Chondrocyte (in vitro differentiated cells): ENCODE measurements at regions not wholly inside any gene's neighbourhood (a gene's known extent, or its start where the extent isn't known, plus 50 kb on each side); places are given as distances from the start of the nearest gene placed in this dataset.
A peak's percentile ranks its signal among the peaks of the same experiment; 100 is the strongest.
"Not testable (repeated sequence)": the region's sequence is repeated elsewhere in the genome, so short reads cannot be mapped to it uniquely, and the experiment has no call there.

ENCODE experiments used
- DNase-seq: peaks from one replicate; pipeline ENCODE4 v3.0.0; 2021; ENCODE audit warnings: mixed read lengths, low spot score
- H3K27ac Mint-ChIP-seq: one replicate; pipeline ENCODE4 v1.8.0; 2021; ENCODE audit warnings: mild to moderate bottlenecking, moderate library complexity, mixed read lengths; ENCODE audit not compliant: unreplicated experiment
- H3K27me3 Mint-ChIP-seq: 2 replicates; pipeline ENCODE4 v1.8.0; 2021; ENCODE audit warnings: low read depth, mixed read lengths
- H3K36me3 Mint-ChIP-seq: 2 replicates; pipeline ENCODE4 v1.8.0; 2021; ENCODE audit warnings: low read depth, mixed read lengths
- H3K4me1 Mint-ChIP-seq: 2 replicates; pipeline ENCODE4 v1.8.0; 2021; ENCODE audit warnings: low read depth, mild to moderate bottlenecking, mixed read lengths
- H3K4me3 Mint-ChIP-seq: one replicate; pipeline ENCODE4 v1.8.0; 2021; ENCODE audit warnings: mild to moderate bottlenecking, moderate library complexity, mixed read lengths; ENCODE audit not compliant: unreplicated experiment
- H3K9me3 Mint-ChIP-seq: 2 replicates; pipeline ENCODE4 v1.8.0; 2021; ENCODE audit warnings: low read depth, mixed read lengths
- TF ChIP-seq, protein P1 (sequence below): fragments of 200-600 bp; sonication (generic); IDR thresholded peaks from 2 replicates; pipeline ENCODE4 v1.5.0; 2021; ENCODE audit warnings: antibody characterized with exemption, mild to moderate bottlenecking, moderate library complexity

DNA sequence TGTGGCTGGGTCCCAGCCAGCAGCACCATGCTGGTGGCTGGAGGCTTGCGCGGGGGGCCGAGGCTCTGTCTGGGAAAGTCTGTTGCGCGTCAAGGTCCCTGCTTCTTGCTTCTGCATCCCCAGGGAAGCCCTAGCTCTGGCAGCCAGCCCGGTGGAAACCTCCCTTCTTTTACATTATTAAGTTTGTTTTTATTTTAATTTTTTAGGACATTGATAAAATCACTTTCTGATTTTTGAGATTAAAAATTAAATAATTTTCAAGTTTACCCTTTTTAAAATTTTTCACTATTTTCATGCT lies 81.6 kb downstream of the TRIM51G start:
- not testable (repeated sequence) for H3K36me3 Mint-ChIP-seq, H3K27ac Mint-ChIP-seq, H3K4me3 Mint-ChIP-seq, H3K4me1 Mint-ChIP-seq, DNase-seq, H3K27me3 Mint-ChIP-seq
- peaks cover 15% of the 10 kb centered on the region for H3K9me3 Mint-ChIP-seq

DNA sequence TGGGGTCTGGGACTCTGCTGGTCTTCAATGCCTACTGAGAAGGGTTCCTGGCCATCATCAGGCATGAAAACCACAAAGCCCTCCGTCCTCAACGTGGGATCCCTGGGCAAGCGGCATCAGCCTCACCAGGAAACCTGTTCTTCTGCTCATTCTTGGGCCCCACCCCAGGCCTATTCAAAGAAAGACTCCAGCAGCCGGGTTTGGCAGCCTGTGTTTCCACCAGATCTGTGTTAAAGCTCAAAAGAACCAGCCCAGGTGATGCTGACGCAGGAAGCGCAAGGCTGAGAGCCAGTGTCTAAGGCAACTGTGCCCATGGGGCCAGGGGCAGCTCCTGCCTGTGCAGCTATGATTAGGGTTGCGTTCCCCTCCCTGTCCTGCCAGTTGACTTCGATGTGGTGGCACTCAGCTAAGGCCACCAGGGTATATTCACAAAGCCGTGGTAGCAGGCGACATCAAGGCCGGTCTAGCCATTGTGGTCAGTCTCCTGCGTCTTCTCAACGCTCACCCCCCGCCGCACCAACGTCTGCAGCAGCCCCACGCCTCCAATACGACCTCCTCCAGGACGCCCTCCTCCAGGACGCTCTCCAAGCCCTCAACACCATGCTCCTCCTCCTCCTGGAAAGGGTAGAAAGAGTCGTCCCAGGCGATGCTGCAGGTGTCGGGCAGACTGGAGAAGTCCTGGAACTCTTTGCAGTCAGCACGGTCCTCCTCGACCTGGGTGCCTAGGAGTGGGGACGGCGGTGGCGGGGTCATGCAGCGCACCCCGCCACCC lies 82.1 kb downstream of the TRIM51G start:
- peaks cover 14% of the 10 kb centered on the region for H3K9me3 Mint-ChIP-seq

DNA sequence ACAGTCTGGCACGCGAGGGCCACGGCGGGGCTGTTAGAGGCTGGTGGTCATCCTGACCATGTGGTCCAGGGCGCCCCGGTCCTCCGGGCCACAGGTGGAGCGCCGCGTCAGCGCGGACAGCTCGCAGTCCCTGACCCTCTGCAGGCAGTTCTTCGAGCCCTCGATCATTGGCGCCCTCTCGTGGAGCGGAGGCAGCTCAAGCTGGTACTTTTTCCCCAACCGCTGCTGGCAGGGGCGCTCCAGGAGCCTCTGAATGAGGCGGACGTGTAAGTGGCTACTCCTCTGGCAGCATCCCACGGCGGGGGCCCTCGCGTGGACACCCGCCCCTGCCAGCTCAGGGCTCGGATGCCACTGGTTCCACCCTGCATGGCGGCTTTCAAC lies 82.9 kb downstream of the TRIM51G start:
- not testable (repeated sequence) for H3K36me3 Mint-ChIP-seq, H3K4me1 Mint-ChIP-seq, H3K27me3 Mint-ChIP-seq, H3K4me3 Mint-ChIP-seq, H3K27ac Mint-ChIP-seq
- H3K9me3 Mint-ChIP-seq, result peaks cover 14% of the 10 kb centered on the region
- peak; percentile 75 for DNase-seq

More for the DNA sequence above, 82.1 kb downstream of the TRIM51G start:
- not testable (repeated sequence) for H3K4me1 Mint-ChIP-seq, H3K36me3 Mint-ChIP-seq, H3K27ac Mint-ChIP-seq, H3K4me3 Mint-ChIP-seq, H3K27me3 Mint-ChIP-seq
- DNase-seq, result peak; percentile 52

DNA sequence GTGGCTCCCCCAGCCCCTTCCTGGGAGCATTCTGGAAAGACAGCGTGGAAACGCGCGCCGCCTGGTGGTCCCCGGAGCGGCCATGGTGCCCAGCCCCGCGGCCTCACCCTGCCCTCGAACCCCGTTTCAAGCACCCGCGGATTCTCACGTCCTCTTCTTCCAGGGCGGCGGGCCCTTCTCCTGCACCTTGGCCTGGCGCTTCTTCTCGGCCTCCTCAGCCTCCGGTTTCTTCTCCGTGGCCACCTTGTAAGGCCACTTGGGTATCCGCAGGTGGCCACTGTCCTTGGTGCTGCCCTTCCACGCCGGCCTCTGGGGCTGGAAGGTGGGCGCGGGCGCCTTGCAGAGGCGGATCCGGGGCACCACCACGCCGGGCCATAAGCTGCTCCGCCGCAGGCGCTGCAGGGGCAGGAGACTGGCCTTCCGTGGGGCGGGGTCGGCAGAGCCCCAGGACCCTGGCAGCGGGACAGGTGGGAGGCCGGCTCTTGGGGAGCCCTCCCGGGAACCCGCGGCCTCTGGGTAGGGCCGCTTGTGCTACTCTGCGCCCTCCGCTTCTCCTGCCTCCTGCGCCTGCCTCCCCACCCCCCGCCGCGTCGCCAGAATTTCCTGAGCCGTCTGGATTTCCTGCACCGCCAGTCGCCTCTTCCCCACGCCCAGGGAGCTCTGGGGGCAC lies 83.4 kb downstream of the TRIM51G start:
- Mint-ChIP-seq H3K27ac (no peak overlapping the region), H3K36me3 (no peaks in the 10 kb centered on the region), H3K27me3 (no peaks in the 10 kb centered on the region), H3K9me3 (peaks cover 14% of the 10 kb centered on the region), H3K4me3 (no peak overlapping the region), H3K4me1 (no peaks in the 10 kb centered on the region)
- TF ChIP-seq, protein P1, sequence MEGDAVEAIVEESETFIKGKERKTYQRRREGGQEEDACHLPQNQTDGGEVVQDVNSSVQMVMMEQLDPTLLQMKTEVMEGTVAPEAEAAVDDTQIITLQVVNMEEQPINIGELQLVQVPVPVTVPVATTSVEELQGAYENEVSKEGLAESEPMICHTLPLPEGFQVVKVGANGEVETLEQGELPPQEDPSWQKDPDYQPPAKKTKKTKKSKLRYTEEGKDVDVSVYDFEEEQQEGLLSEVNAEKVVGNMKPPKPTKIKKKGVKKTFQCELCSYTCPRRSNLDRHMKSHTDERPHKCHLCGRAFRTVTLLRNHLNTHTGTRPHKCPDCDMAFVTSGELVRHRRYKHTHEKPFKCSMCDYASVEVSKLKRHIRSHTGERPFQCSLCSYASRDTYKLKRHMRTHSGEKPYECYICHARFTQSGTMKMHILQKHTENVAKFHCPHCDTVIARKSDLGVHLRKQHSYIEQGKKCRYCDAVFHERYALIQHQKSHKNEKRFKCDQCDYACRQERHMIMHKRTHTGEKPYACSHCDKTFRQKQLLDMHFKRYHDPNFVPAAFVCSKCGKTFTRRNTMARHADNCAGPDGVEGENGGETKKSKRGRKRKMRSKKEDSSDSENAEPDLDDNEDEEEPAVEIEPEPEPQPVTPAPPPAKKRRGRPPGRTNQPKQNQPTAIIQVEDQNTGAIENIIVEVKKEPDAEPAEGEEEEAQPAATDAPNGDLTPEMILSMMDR, result no peak
- DNase-seq, result peak; percentile 90

DNA sequence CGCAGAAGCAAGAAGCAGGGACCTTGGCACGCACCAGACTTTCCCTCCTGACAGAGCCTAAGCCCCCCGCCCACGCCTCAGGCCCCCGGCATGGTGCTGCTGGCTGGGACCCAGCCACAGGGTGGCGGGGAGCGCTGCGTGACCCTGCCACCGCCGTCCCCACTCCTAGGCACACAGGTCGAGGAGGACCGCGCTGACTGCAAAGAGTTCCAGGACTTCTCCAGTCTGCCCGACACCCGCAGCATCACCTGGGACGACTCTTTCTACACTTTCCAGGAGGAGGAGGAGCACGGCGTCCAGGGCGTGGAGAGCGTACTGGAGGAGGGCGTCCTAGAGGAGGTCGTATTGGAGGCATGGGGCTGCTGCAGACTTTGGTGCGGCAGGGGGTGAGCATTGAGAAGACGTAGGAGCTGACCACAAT lies 103.7 kb downstream of the TRIM51G start:
- no peak overlapping the region for H3K27ac Mint-ChIP-seq
- peak; percentile 57 for DNase-seq
- no peaks in the 10 kb centered on the region for H3K4me1 Mint-ChIP-seq
- H3K36me3 Mint-ChIP-seq, result peaks cover 2% of the 10 kb centered on the region
- H3K4me3 Mint-ChIP-seq, result no peak overlapping the region
- TF ChIP-seq, protein P1, result no peak
- no peaks in the 10 kb centered on the region for H3K27me3 Mint-ChIP-seq
- H3K9me3 Mint-ChIP-seq, result peaks cover 29% of the 10 kb centered on the region

DNA sequence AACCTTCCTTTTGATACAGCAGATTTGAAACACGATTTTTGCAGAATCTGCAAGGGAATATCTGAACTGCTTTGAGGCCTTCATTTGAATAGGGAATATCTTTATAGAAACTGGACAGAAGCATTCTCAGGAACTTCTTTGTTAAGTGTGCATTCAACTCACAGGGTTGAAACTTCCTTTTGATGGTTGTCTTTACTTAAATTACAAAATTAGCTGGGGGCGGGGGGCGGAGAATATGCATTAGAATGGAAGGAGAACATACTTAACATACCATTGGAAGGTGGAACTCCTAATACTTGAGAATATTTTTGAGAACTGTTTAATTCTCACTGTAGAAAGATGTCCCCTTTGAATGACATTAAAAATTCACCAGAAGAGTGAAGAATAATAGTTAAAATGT lies 104.4 kb downstream of the TRIM51G start:
- TF ChIP-seq, protein P1, result no peak
- H3K27ac Mint-ChIP-seq, result no peak overlapping the region
- peaks cover 36% of the 10 kb centered on the region for H3K9me3 Mint-ChIP-seq
- H3K27me3 Mint-ChIP-seq, result no peaks in the 10 kb centered on the region
- H3K4me1 Mint-ChIP-seq, result no peaks in the 10 kb centered on the region
- peaks cover 2% of the 10 kb centered on the region for H3K36me3 Mint-ChIP-seq
- no peak for DNase-seq
- no peak overlapping the region for H3K4me3 Mint-ChIP-seq
